ENCODE measurements at regions not wholly inside any gene's neighbourhood (a gene's known extent, or its start where the extent isn't known, plus 50 kb on each side); places are given as distances from the start of the nearest gene placed in this dataset.

- ChIA-PET POLR2A (no interaction called here), CTCF (no interaction called here)
- no peaks in the 10 kb centered on the region for H3K9me3 ChIP-seq (ENCODE audit: control insufficient read depth, insufficient read depth, low read length)
- no peak for TF ChIP-seq CTCF (IDR thresholded peaks at IDR 0.05; ENCODE audit: low read depth, low read length)
- no peak overlapping the region for H3K27ac ChIP-seq (ENCODE audit: low read depth, low read length)
- no peak for DNase-seq (ENCODE audit: low read depth, low spot score)
- H3K4me3 ChIP-seq (ENCODE audit: low read depth, low read length) = no peak overlapping the region
- no peaks in the 10 kb centered on the region for H3K27me3 ChIP-seq (ENCODE audit: control insufficient read depth, insufficient read depth, low read length)
Measured at GRCh38 chr3:132822837-132823236, 100.6 kb upstream of the NPHP3 start.

- no peak for DNase-seq (ENCODE audit: low read depth, low spot score)
- ChIA-PET CTCF (no interaction called here), POLR2A (no interaction called here)
- Histone ChIP-seq H3K4me3 (ENCODE audit: low read depth, low read length) (no peak overlapping the region), H3K9me3 (ENCODE audit: control insufficient read depth, insufficient read depth, low read length) (no peaks in the 10 kb centered on the region), H3K27me3 (ENCODE audit: control insufficient read depth, insufficient read depth, low read length) (no peaks in the 10 kb centered on the region), H3K27ac (ENCODE audit: low read depth, low read length) (no peak overlapping the region)
- no peak for TF ChIP-seq CTCF (IDR thresholded peaks at IDR 0.05; ENCODE audit: low read depth, low read length)
Measured at GRCh38 chr3:132822266-132822665, 100.1 kb upstream of the NPHP3 start.

GRCh38 chr3:132821314-132821713 is 99.1 kb upstream of the NPHP3 start:
- Histone ChIP-seq H3K27ac (ENCODE audit: low read depth, low read length) (no peak overlapping the region), H3K27me3 (ENCODE audit: control insufficient read depth, insufficient read depth, low read length) (no peaks in the 10 kb centered on the region), H3K4me3 (ENCODE audit: low read depth, low read length) (no peak overlapping the region), H3K9me3 (ENCODE audit: control insufficient read depth, insufficient read depth, low read length) (no peaks in the 10 kb centered on the region)
- DNase-seq (ENCODE audit: low read depth, low spot score) = no peak
- ChIA-PET POLR2A (no interaction called here), CTCF (no interaction called here)
- no peak for TF ChIP-seq CTCF (IDR thresholded peaks at IDR 0.05; ENCODE audit: low read depth, low read length)

- no peak for TF ChIP-seq CTCF (IDR thresholded peaks at IDR 0.05; ENCODE audit: low read depth, low read length)
- ChIA-PET POLR2A (no interaction called here), CTCF (no interaction called here)
- no peak for DNase-seq (ENCODE audit: low read depth, low spot score)
- Histone ChIP-seq H3K4me3 (ENCODE audit: low read depth, low read length) (no peak overlapping the region), H3K27ac (ENCODE audit: low read depth, low read length) (no peak overlapping the region), H3K9me3 (ENCODE audit: control insufficient read depth, insufficient read depth, low read length) (no peaks in the 10 kb centered on the region), H3K27me3 (ENCODE audit: control insufficient read depth, insufficient read depth, low read length) (no peaks in the 10 kb centered on the region)
Measured at GRCh38 chr3:132818251-132818650, 96.0 kb upstream of the NPHP3 start.

GRCh38 chr3:132817646-132818177 is 95.5 kb upstream of the NPHP3 start:
- TF ChIP-seq CTCF (IDR thresholded peaks at IDR 0.05; ENCODE audit: low read depth, low read length) = no peak
- no peak overlapping the region for H3K27ac ChIP-seq (ENCODE audit: low read depth, low read length)
- CTCF ChIA-PET = no interaction called here
- DNase-seq (ENCODE audit: low read depth, low spot score) = no peak
- H3K9me3 ChIP-seq (ENCODE audit: control insufficient read depth, insufficient read depth, low read length) = no peaks in the 10 kb centered on the region
- H3K4me3 ChIP-seq (ENCODE audit: low read depth, low read length) = no peak overlapping the region
- no peaks in the 10 kb centered on the region for H3K27me3 ChIP-seq (ENCODE audit: control insufficient read depth, insufficient read depth, low read length)
- POLR2A ChIA-PET = no interaction called here
